IMR-90 (cell line): ENCODE measurements at regions not wholly inside any gene's neighbourhood (a gene's known extent, or its start where the extent isn't known, plus 50 kb on each side); places are given as distances from the start of the nearest gene placed in this dataset.

Experiments
- ATAC-seq: fragments of 200-7000 bp; cut with Tn5 transposase; 2 replicates; pipeline ENCODE4 v1.9.1; 2020; ENCODE audit warnings: low read depth, mild to moderate bottlenecking, moderate library complexity
- BruUV-seq: library from RNA; stranded (reverse); fragments of 400-500 nt; replicated peaks from 2 replicates; lab custom pipeline; 2021; lab: Mats Ljungman, UMichigan
- CTCF ChIA-PET: fragments of 300-600 bp; formaldehyde crosslinking; extraction: SDS; loops from one replicate; lab custom pipeline; 2021; ENCODE audit warnings: antibody characterized with exemption; lab: Yijun Ruan, JAX
- POLR2A ChIA-PET: fragments of 300-600 bp; sonication (Branson Sonifier 250); formaldehyde crosslinking; loops from one replicate; lab custom pipeline; 2022; ENCODE audit warnings: antibody characterized with exemption; ENCODE audit not compliant: unreplicated experiment; lab: Charles Lee
- DNase-seq: peaks from one replicate; pipeline ENCODE4 v3.0.0; 2013
- H2AFZ ChIP-seq: replicated peaks from 2 replicates; pipeline ENCODE3; 2013; ENCODE audit warnings: low read length, mild to moderate bottlenecking; ENCODE audit not compliant: poor library complexity
- H2AK5ac ChIP-seq: 2 replicates; pipeline ENCODE4 v1.6.1; 2013; ENCODE audit warnings: low read depth, low read length, inconsistent platforms
- H2AK9ac ChIP-seq: replicated peaks from 2 replicates; pipeline ENCODE3; 2013; ENCODE audit warnings: mild to moderate bottlenecking, low read depth, low read length, moderate library complexity; ENCODE audit not compliant: poor library complexity
- H2BK120ac ChIP-seq: 2 replicates; pipeline ENCODE4 v1.6.1; 2013; ENCODE audit warnings: low read depth, low read length, inconsistent platforms
- H2BK15ac ChIP-seq: 3 replicates; pipeline ENCODE4 v1.6.1; 2013; ENCODE audit warnings: low read depth, low read length, inconsistent platforms
- H2BK20ac ChIP-seq: 2 replicates; pipeline ENCODE4 v1.6.1; 2013; ENCODE audit warnings: low read depth, mild to moderate bottlenecking, inconsistent platforms, low read length, moderate library complexity
- H2BK5ac ChIP-seq: 2 replicates; pipeline ENCODE4 v1.6.1; 2013; ENCODE audit warnings: mild to moderate bottlenecking, low read depth, low read length, inconsistent platforms; ENCODE audit not compliant: poor library complexity, severe bottlenecking
- H3K14ac ChIP-seq: replicated peaks from 2 replicates; pipeline ENCODE4 v1.6.1; 2013; ENCODE audit warnings: low read depth, low read length, inconsistent platforms
- H3K18ac ChIP-seq: 2 replicates; pipeline ENCODE4 v1.6.1; 2013; ENCODE audit warnings: low read depth, low read length, control low read depth
- H3K23ac ChIP-seq: 2 replicates; pipeline ENCODE4 v1.6.1; 2013; ENCODE audit warnings: low read depth, low read length, inconsistent platforms
- H3K27ac ChIP-seq: 2 replicates; pipeline ENCODE4 v1.5.1; 2013; ENCODE audit warnings: mild to moderate bottlenecking, control low read depth, low read length; ENCODE audit not compliant: insufficient read depth
- H3K27me3 ChIP-seq: 2 replicates; pipeline ENCODE4 v1.6.1; 2013; ENCODE audit warnings: low read length; ENCODE audit not compliant: control insufficient read depth, insufficient read depth
- H3K36me3 ChIP-seq: 2 replicates; pipeline ENCODE4 v1.6.1; 2013; ENCODE audit warnings: low read length, mixed read lengths; ENCODE audit not compliant: control insufficient read depth, insufficient read depth
- H3K4ac ChIP-seq: 2 replicates; pipeline ENCODE4 v1.6.1; 2013; ENCODE audit warnings: low read depth, low read length, inconsistent platforms
- H3K4me1 ChIP-seq: 2 replicates; pipeline ENCODE4 v1.6.1; 2013; ENCODE audit warnings: low read length, mixed read lengths; ENCODE audit not compliant: control insufficient read depth, insufficient read depth
- H3K4me2 ChIP-seq: 2 replicates; pipeline ENCODE4 v1.6.1; 2013; ENCODE audit warnings: low read depth, mild to moderate bottlenecking, control low read depth, low read length, moderate library complexity
- H3K4me3 ChIP-seq: 2 replicates; pipeline ENCODE4 v1.5.1; 2013; ENCODE audit warnings: low read depth, mild to moderate bottlenecking, control low read depth, low read length, moderate library complexity; ENCODE audit not compliant: insufficient read depth
- H3K56ac ChIP-seq: 2 replicates; pipeline ENCODE4 v1.6.1; 2013; ENCODE audit warnings: low read length, inconsistent platforms; ENCODE audit not compliant: insufficient read depth; ENCODE audit errors: extremely low read depth
- H3K79me1 ChIP-seq, 2 experiments: 2 replicates each; pipeline ENCODE4 v1.6.1; 2013; ENCODE audit warnings: low read length in 2 of 2, inconsistent platforms in 1 of 2, low read depth in 1 of 2
- H3K9ac ChIP-seq: 2 replicates; pipeline ENCODE4 v1.6.1; 2013; ENCODE audit warnings: low read depth, low read length, control low read depth
- H3K9me1 ChIP-seq: 2 replicates; pipeline ENCODE4 v1.6.1; 2013; ENCODE audit warnings: low read length, inconsistent platforms; ENCODE audit not compliant: insufficient read depth
- H3K9me3 ChIP-seq: 2 replicates; pipeline ENCODE4 v1.6.1; 2013; ENCODE audit warnings: low read length; ENCODE audit not compliant: control insufficient read depth, insufficient read depth
- H4K20me1 ChIP-seq: 2 replicates; pipeline ENCODE4 v1.6.1; 2013; ENCODE audit warnings: low read length, inconsistent platforms; ENCODE audit not compliant: insufficient read depth
- H4K5ac ChIP-seq: 2 replicates; pipeline ENCODE4 v1.6.1; 2013; ENCODE audit warnings: mild to moderate bottlenecking, low read depth, low read length, control low read depth
- H4K8ac ChIP-seq, 2 experiments: 2 replicates each; pipeline ENCODE4 v1.6.1; 2013; ENCODE audit warnings: low read depth in 2 of 2, low read length in 2 of 2, control low read depth in 1 of 2, inconsistent platforms in 1 of 2
- H4K91ac ChIP-seq: 2 replicates; pipeline ENCODE4 v1.6.1; 2013; ENCODE audit warnings: low read depth, low read length, inconsistent platforms; ENCODE audit not compliant: insufficient read depth
- BHLHE40 ChIP-seq: fragments of 150-350 bp; IDR thresholded peaks from 2 replicates; pipeline ENCODE4 v1.6.1; 2016; ENCODE audit warnings: mild to moderate bottlenecking, low read depth, low read length
- CEBPB ChIP-seq: IDR thresholded peaks from 2 replicates; pipeline ENCODE4 v1.6.1; 2012; ENCODE audit warnings: low read depth, low read length, improper control_type of control experiment
- CHD1 ChIP-seq: IDR thresholded peaks from 2 replicates; pipeline ENCODE4 v1.6.1; 2012; ENCODE audit warnings: low read depth, low read length, improper control_type of control experiment
- CTCF ChIP-seq: conservative IDR thresholded peaks from 2 replicates; pipeline ENCODE4 v1.5.1; 2012; ENCODE audit warnings: mild to moderate bottlenecking, low read depth, low read length, improper control_type of control experiment
- FOS ChIP-seq: fragments of 150-350 bp; IDR thresholded peaks from 2 replicates; pipeline ENCODE4 v1.6.1; 2016; ENCODE audit warnings: low read depth, low read length
- MAFK ChIP-seq: IDR thresholded peaks from 2 replicates; pipeline ENCODE4 v1.6.1; 2012; ENCODE audit warnings: low read depth, low read length, improper control_type of control experiment
- MAZ ChIP-seq: IDR thresholded peaks from 2 replicates; pipeline ENCODE4 v1.6.1; 2012; ENCODE audit warnings: low read depth, mild to moderate bottlenecking, low read length, improper control_type of control experiment, moderate library complexity, borderline replicate concordance
- MXI1 ChIP-seq: IDR thresholded peaks from 2 replicates; pipeline ENCODE4 v1.6.1; 2012; ENCODE audit warnings: low read depth, mild to moderate bottlenecking, low read length, moderate library complexity, borderline replicate concordance
- NFE2L2 ChIP-seq: fragments of 150-350 bp; IDR thresholded peaks from 2 replicates; pipeline ENCODE4 v1.6.1; 2016; ENCODE audit warnings: low read depth, mild to moderate bottlenecking, low read length
- POLR2A ChIP-seq: IDR thresholded peaks from 2 replicates; pipeline ENCODE4 v1.6.1; 2012; ENCODE audit warnings: mild to moderate bottlenecking, low read depth, low read length
- RAD21 ChIP-seq: IDR thresholded peaks from 2 replicates; pipeline ENCODE4 v1.6.1; 2012; ENCODE audit warnings: low read length, improper control_type of control experiment
- RCOR1 ChIP-seq: IDR thresholded peaks from 2 replicates; pipeline ENCODE4 v1.6.1; 2012; ENCODE audit warnings: mild to moderate bottlenecking, low read length, improper control_type of control experiment; ENCODE audit not compliant: insufficient replicate concordance
- RFX5 ChIP-seq: IDR thresholded peaks from 2 replicates; pipeline ENCODE4 v1.8.0; 2012; ENCODE audit warnings: low read depth, mild to moderate bottlenecking, low read length, moderate library complexity
- SMC3 ChIP-seq: fragments of 150-350 bp; IDR thresholded peaks from 2 replicates; pipeline ENCODE4 v1.6.1; 2016; ENCODE audit warnings: low read depth, mild to moderate bottlenecking, antibody characterized with exemption, low read length, moderate library complexity
- USF2 ChIP-seq: fragments of 150-350 bp; IDR thresholded peaks from 2 replicates; pipeline ENCODE4 v1.6.1; 2017; ENCODE audit warnings: mild to moderate bottlenecking, antibody characterized with exemption, low read length, low read depth
- WGBS, 2 experiments: methylation state at CpG; one replicate each; pipeline versions ENCODE4 v1.1.5 to v1.1.7; 2013; ENCODE audit warnings: missing lambda C conversion rate in 2 of 2; ENCODE audit not compliant: insufficient read length in 1 of 2; ENCODE audit errors: extremely low coverage in 2 of 2; 5-methylcytosine and 5-hydroxymethylcytosine counted together
- dilution Hi-C: fragments of 300-500 bp; cut with HindIII; formaldehyde crosslinking; loops from one replicate; pipeline ENCODE4 v1.14.3; 2018; ENCODE audit warnings: low sequenced_read_pairs; ENCODE audit not compliant: unreplicated experiment
- in situ Hi-C: fragments of 300-500 bp; cut with MboI; formaldehyde crosslinking; loops from 3 replicates; pipeline ENCODE4 v1.14.3; 2019; ENCODE audit warnings: low sequenced_read_pairs, inconsistent platforms, mixed read lengths
- intact Hi-C: fragments of 100-400 bp; cut with micrococcal nuclease; formaldehyde crosslinking; loops from 2 replicates; pipeline ENCODE4 v1.10.0; 2022
- TF ChIP-seq, protein P1 (sequence below): fragments of 150-350 bp; IDR thresholded peaks from 2 replicates; pipeline ENCODE4 v1.6.1; 2016; ENCODE audit warnings: low read depth, mild to moderate bottlenecking, low read length, moderate library complexity, borderline replicate concordance

DNA sequence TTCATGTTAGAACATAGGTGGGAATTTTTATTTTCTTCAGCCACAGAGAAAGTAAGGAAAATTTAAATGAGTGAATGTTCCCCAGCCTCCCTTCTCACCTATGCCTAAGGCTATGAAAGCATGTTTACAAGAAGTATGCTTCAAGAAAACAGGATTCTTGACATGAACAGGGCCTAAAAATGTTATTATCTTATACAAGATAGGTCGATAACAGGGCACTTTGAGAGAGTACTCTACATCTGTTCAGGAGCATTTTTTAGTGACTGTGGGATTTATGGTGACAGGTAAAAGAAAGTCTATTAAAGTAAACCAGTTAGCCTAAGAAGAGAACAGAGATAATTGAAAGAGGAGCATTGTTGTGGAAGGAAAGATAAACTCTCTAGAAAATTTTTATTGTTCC, 222.9 kb upstream of the DAAM1 start:
- H3K14ac ChIP-seq: no peak overlapping the region
- H4K91ac ChIP-seq: no peak overlapping the region
- no peak overlapping the region for H3K4me2 ChIP-seq
- H2AK5ac ChIP-seq: no peak overlapping the region
- no TSS peak for BruUV-seq
- no peaks in the 10 kb centered on the region for H3K9me1 ChIP-seq
- ChIA-PET CTCF (no interaction called here), POLR2A (no interaction called here)
- no peak overlapping the region for H3K18ac ChIP-seq
- H2BK120ac ChIP-seq: no peak overlapping the region
- H4K20me1 ChIP-seq: no peaks in the 10 kb centered on the region
- H3K56ac ChIP-seq: no peak overlapping the region
- H3K4me1 ChIP-seq: no peaks in the 10 kb centered on the region
- no peak overlapping the region for H2AFZ ChIP-seq
- no peak for ATAC-seq
- H3K4ac ChIP-seq: no peak overlapping the region
- no peaks in the 10 kb centered on the region; the same call in 1 of the 2 replicates for H3K9me3 ChIP-seq
- no peak overlapping the region for H2BK20ac ChIP-seq
- dilution Hi-C loops: no loop called here
- DNase-seq: no peak
- H4K5ac ChIP-seq: no peak overlapping the region
- TF ChIP-seq RCOR1 (no peak), CEBPB (no peak), MXI1 (no peak), CHD1 (no peak), MAFK (no peak), SMC3 (no peak), POLR2A (no peak), NFE2L2 (no peak), FOS (no peak), CTCF (no peak), USF2 (no peak), MAZ (no peak), RFX5 (no peak), RAD21 (no peak), BHLHE40 (no peak)
- TF ChIP-seq, protein P1, sequence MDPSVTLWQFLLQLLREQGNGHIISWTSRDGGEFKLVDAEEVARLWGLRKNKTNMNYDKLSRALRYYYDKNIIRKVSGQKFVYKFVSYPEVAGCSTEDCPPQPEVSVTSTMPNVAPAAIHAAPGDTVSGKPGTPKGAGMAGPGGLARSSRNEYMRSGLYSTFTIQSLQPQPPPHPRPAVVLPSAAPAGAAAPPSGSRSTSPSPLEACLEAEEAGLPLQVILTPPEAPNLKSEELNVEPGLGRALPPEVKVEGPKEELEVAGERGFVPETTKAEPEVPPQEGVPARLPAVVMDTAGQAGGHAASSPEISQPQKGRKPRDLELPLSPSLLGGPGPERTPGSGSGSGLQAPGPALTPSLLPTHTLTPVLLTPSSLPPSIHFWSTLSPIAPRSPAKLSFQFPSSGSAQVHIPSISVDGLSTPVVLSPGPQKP: no peak
- H3K4me3 ChIP-seq: no peak overlapping the region
- H3K23ac ChIP-seq: no peak overlapping the region
- H2AK9ac ChIP-seq: no peak overlapping the region
- H3K27me3 ChIP-seq: peaks cover 2% of the 10 kb centered on the region; the same call in 1 of the 2 replicates
- in situ Hi-C loops: no loop called here
- no peaks in the 10 kb centered on the region for H3K36me3 ChIP-seq
- H4K8ac ChIP-seq: no peak overlapping the region
- intact Hi-C loops: no loop called here
- no peaks in the 10 kb centered on the region for H3K79me1 ChIP-seq
- H3K9ac ChIP-seq: no peak overlapping the region
- no peak overlapping the region for H3K27ac ChIP-seq
- H2BK5ac ChIP-seq: no peak overlapping the region
- H2BK15ac ChIP-seq: no peak overlapping the region
- no CpG with 5 or more reads among the region's 1 CpG for WGBS, 2 experiments
